SK-N-MC (cell line): ENCODE measurements at regions not wholly inside any gene's neighbourhood (a gene's known extent, or its start where the extent isn't known, plus 50 kb on each side); places are given as distances from the start of the nearest gene placed in this dataset.
"Not testable (repeated sequence)": the region's sequence is repeated elsewhere in the genome, so short reads cannot be mapped to it uniquely, and the experiment has no call there.

Source experiments
- DNase-seq: peaks from one replicate; pipeline ENCODE4 v3.0.0-alpha.2; 2011; ENCODE audit warnings: low read depth, low spot score
- H3K27ac ChIP-seq: fragments of 200-600 bp; sonication (generic); 2 replicates; pipeline ENCODE4 v1.5.1; 2016; ENCODE audit warnings: mixed run types
- H3K36me3 ChIP-seq: fragments of 200-600 bp; sonication (generic); 2 replicates; pipeline ENCODE4 v1.6.1; 2017; ENCODE audit warnings: antibody characterized with exemption, low read length, mixed read lengths; ENCODE audit not compliant: insufficient read depth
- H3K4me3 ChIP-seq: fragments of 200-600 bp; sonication (generic); 2 replicates; pipeline ENCODE4 v1.5.1; 2016
- H3K9ac ChIP-seq: fragments of 200-600 bp; sonication (generic); 2 replicates; pipeline ENCODE4 v1.8.0; 2017; ENCODE audit warnings: mixed run types, mixed read lengths; ENCODE audit not compliant: insufficient read length
- H3K9me3 ChIP-seq: fragments of 200-600 bp; sonication (generic); 2 replicates; pipeline ENCODE4 v1.6.1; 2017; ENCODE audit warnings: low read depth, mild to moderate bottlenecking, antibody characterized with exemption, low read length, moderate library complexity, mixed read lengths
- EZH2 ChIP-seq: fragments of 200-600 bp; sonication (generic); IDR thresholded peaks from one replicate; pipeline ENCODE4 v1.6.1; 2017; ENCODE audit warnings: antibody characterized with exemption
- FOXP2 ChIP-seq: optimal IDR thresholded peaks from 2 replicates; pipeline ENCODE3; 2011; ENCODE audit warnings: mild to moderate bottlenecking, moderate library complexity; ENCODE audit not compliant: insufficient read depth; ENCODE audit errors: extremely low read length, control extremely low read depth
- POLR2AphosphoS5 ChIP-seq: IDR thresholded peaks from 2 replicates; pipeline ENCODE4 v1.6.1; 2012; ENCODE audit warnings: mild to moderate bottlenecking, low read depth, low read length, borderline replicate concordance

GRCh38 chr16:31810863-31811262 is 62.7 kb upstream of the ZNF267 start:
- Histone ChIP-seq H3K36me3 (no peaks in the 10 kb centered on the region), H3K9me3 (no peaks in the 10 kb centered on the region), H3K27ac (no peak overlapping the region), H3K4me3 (no peak overlapping the region), H3K9ac (no peak overlapping the region)
- TF ChIP-seq FOXP2 (no peak), POLR2AphosphoS5 (no peak), EZH2 (no peak)
- DNase-seq: no peak

GRCh38 chr16:31816141-31816540 is 57.5 kb upstream of the ZNF267 start:
- not testable (repeated sequence) for H3K4me3 ChIP-seq, H3K36me3 ChIP-seq, H3K9me3 ChIP-seq, DNase-seq, H3K27ac ChIP-seq, H3K9ac ChIP-seq

- no peak for DNase-seq
- no peaks in the 10 kb centered on the region for H3K36me3 ChIP-seq
- TF ChIP-seq EZH2 (no peak), POLR2AphosphoS5 (no peak), FOXP2 (no peak)
- no peak overlapping the region for H3K9ac ChIP-seq
- H3K9me3 ChIP-seq: no peaks in the 10 kb centered on the region
- H3K27ac ChIP-seq: no peak overlapping the region
- H3K4me3 ChIP-seq: no peak overlapping the region
Observed at GRCh38 chr16:31819386-31819785, 54.2 kb upstream of the ZNF267 start.

GRCh38 chr16:31819948-31820347 is 53.7 kb upstream of the ZNF267 start:
- H3K9ac ChIP-seq: no peak overlapping the region
- H3K4me3 ChIP-seq: no peak overlapping the region
- no peaks in the 10 kb centered on the region for H3K9me3 ChIP-seq
- no peak for DNase-seq
- no peak overlapping the region for H3K27ac ChIP-seq
- TF ChIP-seq POLR2AphosphoS5 (no peak), FOXP2 (no peak), EZH2 (no peak)
- no peaks in the 10 kb centered on the region for H3K36me3 ChIP-seq
